Astrocyte of the cerebellum (primary cell): ENCODE measurements at regions not wholly inside any gene's neighbourhood (a gene's known extent, or its start where the extent isn't known, plus 50 kb on each side); places are given as distances from the start of the nearest gene placed in this dataset.
A peak's percentile ranks its signal among the peaks of the same experiment; 100 is the strongest.

Experiments used
- DNase-seq: peaks from one replicate; pipeline ENCODE4 v3.0.0-alpha.2; 2011; ENCODE audit warnings: low read depth
- H3K4me3 ChIP-seq: 2 replicates; pipeline ENCODE4 v1.5.1; 2011; ENCODE audit warnings: mild to moderate bottlenecking, low read depth, low read length, moderate library complexity
- in situ Hi-C: cut with HindIII; loops from 2 replicates; pipeline ENCODE4 v1.10.0; 2017; ENCODE audit warnings: low sequenced_read_pairs
- TF ChIP-seq, protein P1 (sequence below): IDR thresholded peaks from 2 replicates; pipeline ENCODE4 v1.5.1; 2012; ENCODE audit warnings: low read length, low read depth, moderate library complexity, mild to moderate bottlenecking; ENCODE audit errors: missing control alignments

DNA sequence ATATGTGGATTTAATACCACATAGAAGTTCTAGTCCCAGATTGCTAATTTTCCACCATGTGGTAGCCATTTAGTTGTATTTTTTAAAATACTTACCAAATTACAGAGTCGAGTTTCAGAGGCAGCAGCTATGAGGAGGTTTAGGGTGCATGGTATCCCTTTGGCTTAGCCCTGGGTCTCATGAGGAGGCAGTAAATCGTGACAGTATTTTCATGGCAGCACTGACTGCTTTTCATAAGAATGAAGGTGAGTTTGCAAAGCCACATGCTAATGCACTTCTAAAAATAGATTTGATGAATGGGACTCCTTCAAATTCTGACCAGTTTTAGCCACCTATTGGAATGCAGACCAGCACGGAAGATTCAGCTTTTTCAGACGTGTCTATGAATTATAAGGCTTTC lies 114.0 kb upstream of the FRG1 start:
- in situ Hi-C loops: no loop called here
- TF ChIP-seq, protein P1, sequence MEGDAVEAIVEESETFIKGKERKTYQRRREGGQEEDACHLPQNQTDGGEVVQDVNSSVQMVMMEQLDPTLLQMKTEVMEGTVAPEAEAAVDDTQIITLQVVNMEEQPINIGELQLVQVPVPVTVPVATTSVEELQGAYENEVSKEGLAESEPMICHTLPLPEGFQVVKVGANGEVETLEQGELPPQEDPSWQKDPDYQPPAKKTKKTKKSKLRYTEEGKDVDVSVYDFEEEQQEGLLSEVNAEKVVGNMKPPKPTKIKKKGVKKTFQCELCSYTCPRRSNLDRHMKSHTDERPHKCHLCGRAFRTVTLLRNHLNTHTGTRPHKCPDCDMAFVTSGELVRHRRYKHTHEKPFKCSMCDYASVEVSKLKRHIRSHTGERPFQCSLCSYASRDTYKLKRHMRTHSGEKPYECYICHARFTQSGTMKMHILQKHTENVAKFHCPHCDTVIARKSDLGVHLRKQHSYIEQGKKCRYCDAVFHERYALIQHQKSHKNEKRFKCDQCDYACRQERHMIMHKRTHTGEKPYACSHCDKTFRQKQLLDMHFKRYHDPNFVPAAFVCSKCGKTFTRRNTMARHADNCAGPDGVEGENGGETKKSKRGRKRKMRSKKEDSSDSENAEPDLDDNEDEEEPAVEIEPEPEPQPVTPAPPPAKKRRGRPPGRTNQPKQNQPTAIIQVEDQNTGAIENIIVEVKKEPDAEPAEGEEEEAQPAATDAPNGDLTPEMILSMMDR: no peak
- H3K4me3 ChIP-seq: no peak overlapping the region
- DNase-seq: no peak

DNA sequence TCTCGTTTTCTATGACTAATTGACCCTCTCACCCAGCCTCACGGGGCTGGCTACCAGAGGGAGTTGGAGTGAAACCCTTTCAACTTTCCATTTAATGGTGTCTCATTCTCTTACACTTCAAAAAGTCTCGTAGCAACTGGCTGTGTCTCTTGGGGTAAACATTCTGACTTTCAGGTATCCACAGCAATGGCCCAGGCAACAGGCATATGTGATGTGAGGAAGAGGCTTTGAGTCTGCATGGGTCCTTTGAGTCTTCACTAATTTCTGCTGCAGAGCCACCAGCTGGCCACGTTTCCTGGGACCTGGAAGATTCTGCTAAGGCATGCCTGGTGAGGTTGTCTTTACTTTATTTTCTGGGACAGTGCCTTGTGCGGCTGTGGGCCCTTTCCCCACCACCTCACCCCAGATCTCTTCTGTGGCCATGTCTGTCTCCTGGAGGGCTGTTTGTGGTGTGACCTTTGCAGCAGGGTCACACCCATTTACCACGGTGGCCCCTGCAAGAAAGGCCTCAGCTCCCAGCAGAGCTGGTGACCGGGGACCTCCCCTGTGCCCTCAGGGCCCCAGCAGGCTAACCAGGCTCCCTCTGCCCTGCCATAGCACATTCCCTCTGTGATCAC lies 112.5 kb upstream of the FRG1 start:
- H3K4me3 ChIP-seq: no peak overlapping the region
- TF ChIP-seq, protein P1: no peak
- DNase-seq: no peak
- in situ Hi-C loops: no loop called here

DNA sequence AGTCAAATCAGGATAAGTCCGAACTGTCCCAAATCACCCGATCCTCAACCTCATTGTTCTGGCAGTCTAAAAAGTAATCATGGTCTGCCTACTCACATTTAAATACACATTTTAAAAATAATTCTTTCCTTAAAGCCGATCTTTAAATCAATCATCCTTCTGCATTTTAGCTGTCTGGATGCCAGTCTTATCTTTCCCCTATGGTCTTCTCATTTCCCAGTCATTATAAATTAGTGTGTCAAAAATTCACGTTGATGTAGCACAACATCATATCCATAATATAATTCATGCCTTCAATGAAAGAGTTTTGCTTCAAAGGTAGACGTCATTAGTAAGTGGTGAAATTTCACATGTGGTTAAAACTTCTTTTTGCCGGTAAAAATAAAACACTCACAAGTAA lies 108.1 kb upstream of the FRG1 start:
- in situ Hi-C loops: no loop called here
- TF ChIP-seq, protein P1: no peak
- H3K4me3 ChIP-seq: no peak overlapping the region
- no peak for DNase-seq

DNA sequence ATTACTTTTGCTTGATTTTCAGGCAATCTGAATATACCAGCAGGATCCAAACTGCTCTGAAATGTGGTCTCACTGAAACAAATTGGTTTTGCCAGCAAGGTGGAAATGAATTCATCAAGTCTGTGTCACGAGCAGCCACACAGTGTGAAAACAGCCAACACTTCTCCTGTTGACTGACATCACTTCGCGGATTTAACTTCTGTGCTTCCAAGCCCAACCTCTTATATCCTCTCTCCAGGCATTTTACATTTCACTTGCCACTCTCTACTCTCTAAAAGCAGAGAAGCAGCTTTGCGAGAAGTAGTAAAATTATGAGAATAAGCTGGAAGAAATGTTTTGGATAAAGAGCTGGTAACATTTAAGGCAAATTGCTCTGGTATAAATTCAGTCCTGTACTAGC lies 106.1 kb upstream of the FRG1 start:
- DNase-seq: no peak
- TF ChIP-seq, protein P1: no peak
- in situ Hi-C loops: no loop called here
- H3K4me3 ChIP-seq: no peak overlapping the region

DNA sequence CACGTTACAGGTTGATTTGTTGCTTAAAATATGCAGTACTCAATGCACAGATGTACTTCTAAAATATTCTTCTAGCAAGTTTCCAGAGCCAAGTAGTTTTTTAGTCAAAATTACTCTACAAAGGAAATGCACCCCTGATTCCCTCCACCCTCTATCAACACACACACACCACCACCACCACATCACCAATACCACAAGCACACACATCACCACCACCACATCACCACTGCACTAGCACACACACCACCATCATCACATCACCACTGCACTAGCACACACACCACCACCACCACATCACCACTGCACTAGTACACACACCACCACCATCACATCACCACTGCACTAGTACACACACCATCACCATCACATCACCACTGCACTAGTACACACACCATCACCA lies 105.2 kb upstream of the FRG1 start:
- no peak overlapping the region for H3K4me3 ChIP-seq
- DNase-seq: peak; percentile 34
- in situ Hi-C loops: no loop called here
- TF ChIP-seq, protein P1: no peak

DNA sequence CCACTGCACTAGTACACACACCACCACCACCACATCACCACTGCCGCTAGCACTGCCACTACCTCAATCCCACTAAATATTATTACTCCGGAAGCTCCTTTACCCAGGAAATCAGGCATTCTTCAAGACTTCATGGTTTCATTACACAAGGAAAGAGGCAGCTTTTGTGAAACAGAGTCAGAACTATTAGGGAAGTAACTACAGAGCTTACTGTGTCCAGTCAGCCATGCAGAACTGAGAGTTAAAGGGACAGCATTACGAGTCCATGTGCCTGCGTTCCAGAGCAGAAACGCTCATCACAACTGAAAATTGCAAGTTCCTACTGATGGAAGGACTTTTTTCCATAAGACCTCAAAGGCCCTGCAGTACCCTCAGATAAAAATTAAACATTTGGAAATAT lies 103.2 kb upstream of the FRG1 start:
- in situ Hi-C loops: no loop called here
- H3K4me3 ChIP-seq: no peak overlapping the region
- DNase-seq: no peak
- TF ChIP-seq, protein P1: no peak
